HG03354 (cell line): ENCODE measurements at regions not wholly inside any gene's neighbourhood (a gene's known extent, or its start where the extent isn't known, plus 50 kb on each side); places are given as distances from the start of the nearest gene placed in this dataset.
"Not testable (repeated sequence)": the region's sequence is repeated elsewhere in the genome, so short reads cannot be mapped to it uniquely, and the experiment has no call there.

Experiments
- ATAC-seq: cut with Tn5 transposase; IDR thresholded peaks from one replicate; pipeline ENCODE4 v1.9.1; 2021; ENCODE audit warnings: mild to moderate bottlenecking; ENCODE audit not compliant: unreplicated experiment, poor library complexity, severe bottlenecking

DNA sequence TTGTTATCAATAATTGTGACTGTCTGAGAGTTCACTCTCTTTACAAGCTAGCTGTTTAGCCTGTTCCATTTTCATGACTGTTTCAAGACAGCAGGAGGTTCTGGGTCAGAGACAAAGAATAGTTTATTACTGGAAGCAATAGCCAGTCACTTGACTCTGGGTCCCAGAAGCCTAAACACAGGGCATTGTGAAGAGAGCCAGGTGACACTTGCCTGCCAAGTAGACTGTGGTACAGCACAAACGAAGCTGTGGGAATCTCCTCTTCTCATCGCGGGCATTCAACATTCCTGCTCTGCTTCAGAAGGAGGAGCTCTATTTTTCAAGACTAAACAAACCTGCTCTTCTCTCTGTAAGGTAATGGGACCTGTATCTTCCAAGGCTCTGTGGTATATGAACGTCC, 485.1 kb downstream of the TRIML1 start:
- no peak for ATAC-seq

GRCh38 chr4:188627892-188628291, 488.7 kb downstream of the TRIML1 start:
- ATAC-seq = no peak

GRCh38 chr4:188639479-188640100, 500.3 kb downstream of the TRIML1 start:
- no peak for ATAC-seq

- ATAC-seq = no peak
Observed at GRCh38 chr4:188647820-188648370, 508.7 kb downstream of the TRIML1 start.

GRCh38 chr4:188649635-188650034, 510.4 kb downstream of the TRIML1 start:
- ATAC-seq = no peak

- ATAC-seq = no peak
Observed at GRCh38 chr4:188650516-188650915, 511.3 kb downstream of the TRIML1 start.

DNA sequence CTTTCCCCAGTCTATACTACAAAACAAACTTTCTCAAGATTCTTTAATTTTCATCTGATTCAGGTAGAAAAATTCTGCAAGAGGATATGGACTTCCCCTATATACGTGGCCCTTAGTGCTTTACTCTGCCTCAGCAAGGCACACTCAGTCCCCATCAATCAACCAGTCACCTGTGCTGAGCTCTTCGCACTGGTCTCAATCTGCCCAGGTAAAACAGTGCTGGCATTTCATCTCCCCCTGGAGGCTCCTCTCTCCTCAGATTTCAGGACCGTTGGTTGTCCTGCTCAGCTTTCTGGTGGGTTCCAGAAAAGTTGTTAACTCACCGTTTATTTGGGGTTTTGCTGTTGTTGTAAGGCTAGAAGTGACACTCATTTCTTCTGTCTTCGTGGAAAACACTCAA, 518.1 kb downstream of the TRIML1 start:
- ATAC-seq = no peak

- ATAC-seq = no peak
Observed at GRCh38 chr4:188658958-188659522, 519.8 kb downstream of the TRIML1 start.

GRCh38 chr4:188660796-188661195, 521.6 kb downstream of the TRIML1 start:
- ATAC-seq = no peak

DNA sequence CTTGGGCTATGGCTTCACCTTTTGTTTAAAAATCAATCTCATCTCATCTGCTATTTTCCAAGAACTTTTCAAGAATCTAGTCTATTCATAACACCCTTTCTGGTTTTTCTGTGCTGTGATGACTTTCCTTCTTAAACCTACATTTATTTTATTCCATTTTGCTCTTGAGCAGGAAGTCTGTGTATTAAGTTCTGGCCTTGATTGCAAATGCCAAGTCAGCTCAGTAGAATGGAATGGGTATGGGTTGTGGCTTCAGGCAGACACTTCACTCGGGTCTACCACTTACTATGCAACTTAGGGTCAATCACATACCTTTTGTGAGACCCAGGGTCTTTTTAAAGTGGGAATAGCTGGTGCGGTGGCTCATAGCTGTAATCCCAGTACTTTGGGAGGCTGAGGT, 522.3 kb downstream of the TRIML1 start:
- ATAC-seq = no peak

DNA sequence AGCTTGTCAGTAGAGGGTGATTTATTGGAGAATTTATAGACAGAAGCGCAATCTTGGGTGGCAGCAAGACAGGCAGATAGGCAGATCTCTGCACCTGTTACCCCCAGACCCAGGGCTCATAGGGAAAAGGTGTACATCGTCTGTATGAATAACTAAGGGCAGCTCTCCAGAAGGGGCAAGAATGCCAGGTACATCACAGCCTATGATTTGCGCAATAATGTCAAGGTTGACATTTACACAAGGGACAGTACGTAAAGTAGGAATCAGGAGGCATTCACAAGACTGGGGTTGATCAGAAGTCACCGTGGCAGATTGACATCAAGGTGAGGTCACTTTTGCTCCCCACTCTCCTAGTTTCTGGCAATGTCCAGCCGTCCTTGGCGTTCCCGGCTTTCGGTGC, 524.1 kb downstream of the TRIML1 start:
- ATAC-seq = no peak

DNA sequence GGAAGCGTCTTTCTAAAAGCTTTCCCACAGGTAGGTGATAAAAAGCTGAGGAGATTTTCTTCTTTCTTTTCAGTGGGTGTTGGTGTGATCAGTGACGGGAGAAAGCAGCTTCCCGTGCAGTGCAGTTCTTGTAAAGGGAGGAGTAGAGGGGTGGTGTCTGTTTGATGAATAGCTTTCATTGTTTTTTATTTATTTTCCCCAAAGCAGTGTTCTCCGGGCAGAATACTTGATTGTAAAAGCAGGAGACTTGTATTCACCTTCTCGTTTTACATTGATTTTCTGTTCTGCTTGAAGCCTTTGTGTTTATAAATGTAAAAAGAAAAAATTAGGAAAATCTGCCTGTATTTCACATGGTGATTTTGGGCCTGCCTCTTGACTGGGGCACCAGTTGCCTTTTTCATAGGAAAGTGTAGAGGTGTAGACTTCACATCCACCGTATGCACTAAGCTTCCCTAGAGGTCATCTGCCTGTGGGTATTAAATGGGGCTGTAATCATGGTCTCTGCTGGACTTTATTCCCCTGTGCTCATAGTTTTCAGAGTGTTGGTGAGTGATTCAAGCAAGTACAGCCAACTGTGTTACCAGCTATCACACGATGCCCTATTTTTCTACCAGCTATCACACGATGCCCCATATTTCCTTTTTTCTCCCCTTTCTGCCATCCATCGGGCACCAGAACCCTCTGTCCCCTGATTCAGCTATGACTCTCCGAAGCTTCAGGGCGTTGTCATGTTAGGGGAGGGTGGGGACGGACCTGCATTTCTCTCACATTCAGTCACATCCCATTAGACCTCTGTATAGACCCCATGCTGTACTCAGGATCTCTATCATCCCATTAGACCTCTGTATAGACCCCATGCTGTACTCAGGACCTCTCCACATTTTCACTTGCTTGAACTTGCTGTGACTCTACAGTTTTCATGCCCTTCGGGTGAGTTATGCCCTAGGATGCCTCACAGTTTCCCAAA, 526.5 kb downstream of the TRIML1 start:
- no peak for ATAC-seq

DNA sequence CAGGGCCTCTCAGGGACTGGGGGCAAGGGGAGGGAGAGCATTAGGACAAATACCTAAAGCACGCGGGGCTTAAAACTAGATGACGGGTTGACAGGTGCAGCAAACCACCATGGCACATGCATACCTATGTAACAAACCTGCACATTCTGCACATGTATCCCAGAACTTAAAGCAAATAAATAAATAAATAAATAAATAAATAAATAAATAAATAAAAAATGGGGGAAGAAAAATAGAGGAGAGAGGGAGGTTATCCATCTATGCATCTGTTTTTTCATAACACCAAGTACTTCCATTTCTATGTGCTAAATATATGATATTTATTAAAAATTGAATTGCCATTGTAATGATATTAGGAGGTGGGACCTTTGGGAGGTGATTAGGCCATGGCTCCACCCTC, 539.5 kb downstream of the TRIML1 start:
- ATAC-seq = not testable (repeated sequence)

GRCh38 chr4:188680004-188680666, 540.9 kb downstream of the TRIML1 start:
- no peak for ATAC-seq

GRCh38 chr4:188680667-188681063, 541.4 kb downstream of the TRIML1 start:
- ATAC-seq = no peak

DNA sequence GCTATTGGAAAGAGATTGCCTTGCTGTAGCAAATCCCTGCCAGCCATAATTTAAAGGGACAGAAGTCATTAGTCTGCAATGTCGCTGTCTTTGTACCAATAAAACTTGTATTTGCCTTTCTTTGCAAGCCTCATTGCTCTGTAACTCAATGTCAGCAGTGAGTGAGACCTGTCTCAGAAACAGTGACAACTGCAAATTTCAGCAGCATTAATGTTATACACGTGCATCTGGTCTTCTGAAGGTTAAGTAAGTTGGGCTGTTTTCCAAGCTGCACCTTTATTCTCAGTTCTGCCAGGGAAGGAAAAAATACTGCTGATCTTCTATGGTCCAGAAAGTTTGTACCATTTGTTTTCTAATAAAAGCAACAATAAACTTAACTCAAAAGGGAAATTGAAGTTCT, 543.1 kb downstream of the TRIML1 start:
- ATAC-seq = no peak

- no peak for ATAC-seq
Observed at GRCh38 chr4:188683571-188683970, 544.3 kb downstream of the TRIML1 start.

DNA sequence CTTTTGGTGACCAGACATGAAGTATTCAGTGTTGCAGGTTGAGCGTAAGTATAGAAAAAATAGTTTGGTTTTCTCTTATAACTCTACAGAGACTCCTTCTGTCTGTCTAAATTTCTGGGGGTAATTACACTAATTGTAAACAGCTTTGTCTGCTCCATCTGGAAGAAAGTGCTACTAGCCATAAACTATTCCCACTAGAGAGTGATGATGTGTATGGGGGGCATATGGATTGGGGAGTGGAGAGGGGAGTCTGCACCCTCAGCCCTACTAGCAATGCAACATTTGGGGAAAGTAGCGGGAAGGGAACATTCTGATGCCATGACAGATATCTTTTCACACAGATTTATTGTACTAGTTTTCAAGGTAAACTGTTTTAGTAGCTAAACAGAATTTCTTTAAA, 549.7 kb downstream of the TRIML1 start:
- ATAC-seq = no peak

DNA sequence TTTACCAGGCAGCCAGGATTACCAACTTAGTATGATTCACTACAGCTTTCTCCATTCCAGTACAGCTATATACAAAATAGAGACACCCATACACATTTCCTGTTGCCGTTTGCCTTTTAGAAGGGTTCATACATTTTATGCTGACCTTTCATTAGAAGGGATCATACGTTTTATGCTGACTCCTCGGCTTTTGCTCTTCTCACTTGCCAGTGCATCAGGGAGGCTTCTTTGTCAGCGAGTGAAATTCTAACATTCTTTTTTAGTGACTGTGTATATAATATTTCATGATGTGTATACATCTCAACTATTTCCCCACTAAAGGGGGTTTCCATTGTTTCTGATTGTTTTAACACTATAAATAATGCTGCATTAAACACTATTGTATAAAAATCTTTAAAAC, 552.6 kb downstream of the TRIML1 start:
- ATAC-seq = no peak

GRCh38 chr4:188695261-188695660, 556.0 kb downstream of the TRIML1 start:
- no peak for ATAC-seq
